CMK (cell line): ENCODE measurements at regions not wholly inside any gene's neighbourhood (a gene's known extent, or its start where the extent isn't known, plus 50 kb on each side); places are given as distances from the start of the nearest gene placed in this dataset.
"Not testable (repeated sequence)": the region's sequence is repeated elsewhere in the genome, so short reads cannot be mapped to it uniquely, and the experiment has no call there.

Experiments used
- DNase-seq: peaks from one replicate; pipeline ENCODE4 v3.0.0-alpha.2; 2010; ENCODE audit warnings: low read depth

GRCh38 chr4:132094017-132094416, 1055.1 kb upstream of the PCDH10 start:
- DNase-seq, result no peak

DNA sequence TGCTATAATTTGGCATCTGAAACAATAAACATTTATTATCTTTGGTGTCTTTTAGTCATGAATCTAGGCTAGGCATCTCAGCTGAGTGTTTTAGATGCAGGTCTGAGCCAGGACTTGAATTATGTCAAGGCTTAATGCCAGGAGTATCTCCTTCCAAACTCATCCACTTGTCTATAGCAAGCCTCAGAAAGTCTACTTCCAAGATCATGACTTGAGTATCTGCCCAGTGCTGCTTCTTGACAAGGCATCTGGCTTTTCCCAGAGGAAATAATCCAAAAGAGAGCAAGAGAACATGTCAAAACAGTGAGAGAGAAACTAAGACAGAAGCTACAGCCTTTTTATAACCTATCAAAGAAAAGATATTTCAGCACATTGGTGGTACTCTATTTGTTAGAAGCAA, 1052.1 kb upstream of the PCDH10 start:
- no peak for DNase-seq

GRCh38 chr4:132101526-132101925, 1047.6 kb upstream of the PCDH10 start:
- DNase-seq, result no peak

DNA sequence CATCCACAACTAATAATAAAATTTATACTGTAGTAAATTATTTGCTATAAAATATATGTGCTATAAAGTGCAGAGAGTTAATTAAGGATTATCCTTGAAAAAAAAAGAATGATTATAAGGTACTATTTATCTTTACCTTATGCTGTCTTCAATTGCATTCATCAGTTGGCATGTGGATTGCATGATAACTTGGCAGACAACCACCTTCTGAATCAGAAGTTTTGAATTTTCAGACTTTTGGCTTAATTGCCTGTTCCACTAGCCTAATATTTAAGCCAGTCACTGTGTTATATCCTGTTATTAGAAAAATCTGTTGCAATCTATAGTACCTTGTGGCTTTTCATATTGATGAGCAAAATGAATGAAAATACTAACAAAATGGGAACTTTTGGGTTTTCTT, 1040.3 kb upstream of the PCDH10 start:
- DNase-seq, result no peak

- no peak for DNase-seq
Measured at GRCh38 chr4:132114885-132115284, 1034.2 kb upstream of the PCDH10 start.

GRCh38 chr4:132122741-132123140, 1026.4 kb upstream of the PCDH10 start:
- DNase-seq, result not testable (repeated sequence)

DNA sequence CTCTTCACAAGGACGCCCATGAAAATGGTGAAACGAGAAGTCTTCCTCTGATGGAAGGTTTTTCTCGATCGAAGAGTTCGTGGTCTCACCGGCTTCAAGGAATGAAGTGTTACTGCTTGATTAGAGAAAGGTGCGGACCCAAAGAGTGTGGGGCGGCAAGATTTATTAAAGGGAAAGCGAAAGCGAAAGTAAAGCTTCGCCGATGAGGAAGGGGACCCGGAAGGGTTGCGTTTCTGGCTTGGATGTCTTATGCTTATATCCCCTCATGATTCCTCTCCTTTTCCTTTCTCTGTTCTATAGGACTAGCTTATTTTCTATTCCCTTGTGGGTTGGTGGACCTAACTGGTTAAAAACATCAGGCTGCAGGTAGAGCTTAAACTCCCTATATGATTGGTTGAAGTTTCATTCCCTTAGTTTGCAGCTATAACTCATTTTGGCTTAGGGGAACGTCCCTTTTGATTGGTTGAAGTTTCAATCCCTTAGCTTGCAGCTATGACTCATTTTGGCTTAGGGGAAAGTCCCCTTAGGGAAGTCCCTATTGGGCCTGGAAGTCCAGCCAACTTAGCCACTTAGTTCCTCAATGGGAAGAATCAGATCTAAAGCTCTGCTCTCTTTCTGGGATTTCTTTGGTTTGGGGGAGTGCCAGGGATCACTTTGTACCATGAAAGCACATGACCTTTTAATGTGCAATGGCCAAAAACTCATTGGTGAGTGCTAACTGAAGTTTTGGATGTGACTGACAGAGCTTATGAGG, 1025.0 kb upstream of the PCDH10 start:
- no peak for DNase-seq

DNA sequence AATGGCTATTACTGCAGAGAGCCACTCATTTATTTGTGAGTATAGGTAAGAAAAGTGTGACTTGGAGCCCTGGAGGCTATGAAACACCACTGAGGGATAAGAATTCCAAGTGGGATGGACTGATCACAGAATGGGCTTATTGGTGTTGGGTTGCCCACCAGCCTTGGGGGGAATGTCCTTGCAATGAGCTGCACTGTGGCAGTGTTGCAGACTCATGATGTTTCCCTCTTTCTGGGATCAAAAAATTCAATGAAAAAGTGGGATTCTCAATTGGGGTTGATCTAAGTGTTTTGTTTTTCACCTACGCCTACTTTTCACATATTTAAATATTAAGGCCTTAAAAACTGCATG, 1024.5 kb upstream of the PCDH10 start:
- no peak for DNase-seq

GRCh38 chr4:132125131-132125530, 1024.0 kb upstream of the PCDH10 start:
- no peak for DNase-seq

GRCh38 chr4:132132433-132132832, 1016.7 kb upstream of the PCDH10 start:
- DNase-seq, result no peak

DNA sequence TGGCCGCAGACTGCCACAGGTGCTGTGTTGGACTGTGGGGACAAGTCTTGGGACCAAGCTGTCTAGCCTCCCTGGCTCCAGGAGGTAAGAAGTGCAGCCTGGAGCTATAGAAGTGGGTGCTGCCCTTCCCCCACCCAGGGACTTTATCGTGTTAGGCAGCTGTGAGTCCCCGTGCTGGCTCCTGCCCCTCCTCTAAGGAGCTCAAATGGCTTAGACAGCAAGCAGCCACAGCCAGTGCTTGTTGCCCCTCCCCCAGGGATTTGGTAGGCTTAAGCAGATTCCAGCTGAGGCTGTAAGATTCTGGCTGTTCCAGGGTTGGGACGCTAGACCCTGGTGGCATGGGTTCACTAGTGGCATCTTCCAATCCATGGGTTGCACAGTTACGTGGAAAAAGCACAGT, 979.4 kb upstream of the PCDH10 start:
- DNase-seq, result no peak

DNA sequence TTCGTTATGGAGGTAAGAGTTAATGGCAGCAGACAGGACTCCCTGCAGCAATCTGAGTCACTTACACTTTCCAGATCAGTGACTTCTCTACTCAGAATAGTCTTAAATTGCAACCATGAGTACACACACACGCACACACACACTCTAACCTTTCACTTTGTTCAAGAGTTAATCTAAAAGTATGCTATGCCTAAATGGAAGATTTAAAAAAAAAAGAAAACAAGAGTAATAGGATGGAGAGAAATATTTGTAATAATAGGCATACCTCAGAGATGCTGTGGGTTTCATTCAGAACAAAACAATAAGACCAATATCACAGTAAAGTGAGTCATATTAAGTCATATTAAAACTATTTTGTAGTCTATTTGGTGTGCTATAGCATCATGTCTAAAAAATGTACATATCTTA, 969.1 kb upstream of the PCDH10 start:
- DNase-seq, result no peak

- DNase-seq, result no peak
Measured at GRCh38 chr4:132195176-132195575, 953.9 kb upstream of the PCDH10 start.

GRCh38 chr4:132203618-132204017, 945.5 kb upstream of the PCDH10 start:
- DNase-seq, result no peak

DNA sequence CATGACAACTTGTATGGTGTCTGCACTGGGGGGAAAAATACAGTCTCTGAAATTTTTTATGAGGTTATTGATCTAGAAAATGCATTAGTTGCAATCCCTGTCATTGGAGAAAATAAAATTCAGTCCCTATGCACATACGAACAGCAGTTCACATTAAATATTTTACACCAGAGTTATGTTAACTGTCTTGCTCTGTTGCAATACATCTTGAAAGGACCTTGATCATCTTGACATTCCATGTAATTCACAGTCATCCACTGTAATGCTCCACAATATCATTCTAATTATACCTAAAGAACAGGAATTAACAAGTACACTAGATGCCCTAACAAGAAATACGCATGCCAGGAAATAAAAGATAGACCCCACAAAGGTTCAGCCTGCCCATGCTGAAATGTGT, 934.6 kb upstream of the PCDH10 start:
- DNase-seq, result no peak

DNA sequence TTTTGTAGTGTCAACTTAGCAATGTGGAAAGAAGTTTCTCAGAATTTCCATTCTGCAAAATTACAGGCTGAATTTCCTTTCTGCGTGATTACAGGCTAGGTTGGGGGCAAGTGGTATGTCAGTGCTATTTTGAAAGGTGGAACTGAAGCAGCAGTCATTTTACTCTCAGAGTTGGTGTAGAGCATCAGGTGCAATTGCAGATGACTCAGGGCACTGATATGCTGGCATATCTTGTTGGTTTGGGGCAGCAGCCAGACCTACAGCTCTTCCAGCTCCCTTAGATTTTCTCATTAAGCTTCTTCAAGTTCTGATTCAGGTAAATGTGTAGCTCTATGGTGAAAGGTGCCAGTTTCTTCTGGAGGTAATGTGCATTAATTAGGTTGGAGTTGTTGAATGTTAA, 930.7 kb upstream of the PCDH10 start:
- DNase-seq, result no peak

DNA sequence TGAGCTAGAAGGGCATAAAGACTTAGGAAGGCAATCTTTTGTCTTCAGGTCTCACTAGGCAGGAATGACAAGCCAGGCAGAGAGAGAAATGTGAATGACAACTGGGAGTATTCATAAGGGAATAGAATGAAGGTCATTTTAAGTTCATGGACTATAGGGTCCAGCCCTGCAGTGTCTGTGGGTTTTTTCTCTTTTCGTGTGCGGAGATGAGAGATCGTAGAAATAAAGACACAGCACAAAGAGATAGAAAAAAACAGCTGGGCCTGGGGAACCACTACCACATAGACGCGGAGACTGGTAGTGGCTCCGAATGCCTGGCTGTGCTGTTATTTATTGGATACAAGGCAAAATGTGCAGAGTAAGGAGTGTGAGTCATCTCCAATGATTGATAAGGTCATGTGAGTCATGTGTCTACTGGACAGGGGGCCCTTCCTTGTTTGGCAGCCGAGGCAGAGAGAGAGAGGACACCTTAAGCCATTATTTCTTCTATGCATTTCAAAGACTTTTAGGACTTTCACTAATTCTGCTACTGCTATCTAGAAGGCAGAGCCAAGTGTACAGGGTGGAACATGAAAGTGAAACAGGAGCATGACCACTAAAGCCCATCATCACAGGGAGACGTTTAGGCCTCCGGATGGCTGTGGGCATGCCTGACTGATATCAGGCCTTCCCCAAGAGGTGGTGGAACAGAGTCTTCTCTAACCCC, 921.8 kb upstream of the PCDH10 start:
- DNase-seq, result no peak

DNA sequence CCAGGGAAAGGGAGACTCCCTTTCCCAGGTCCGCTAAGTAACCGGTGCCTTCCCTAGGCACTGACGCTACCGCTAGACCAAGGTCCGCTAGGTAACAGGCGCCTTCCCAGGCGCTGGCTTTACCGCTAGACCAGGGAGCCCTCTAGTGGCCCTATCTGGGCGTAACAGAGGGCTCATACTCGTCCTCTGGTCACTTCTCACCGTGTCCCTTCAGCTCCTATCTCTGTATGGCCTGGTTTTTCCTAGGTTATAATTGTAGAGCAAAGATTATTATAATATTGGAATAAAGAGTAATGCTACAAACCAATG, 921.3 kb upstream of the PCDH10 start:
- not testable (repeated sequence) for DNase-seq

GRCh38 chr4:132228676-132229075, 920.4 kb upstream of the PCDH10 start:
- DNase-seq, result no peak

- no peak for DNase-seq
Measured at GRCh38 chr4:132230025-132230424, 919.1 kb upstream of the PCDH10 start.

DNA sequence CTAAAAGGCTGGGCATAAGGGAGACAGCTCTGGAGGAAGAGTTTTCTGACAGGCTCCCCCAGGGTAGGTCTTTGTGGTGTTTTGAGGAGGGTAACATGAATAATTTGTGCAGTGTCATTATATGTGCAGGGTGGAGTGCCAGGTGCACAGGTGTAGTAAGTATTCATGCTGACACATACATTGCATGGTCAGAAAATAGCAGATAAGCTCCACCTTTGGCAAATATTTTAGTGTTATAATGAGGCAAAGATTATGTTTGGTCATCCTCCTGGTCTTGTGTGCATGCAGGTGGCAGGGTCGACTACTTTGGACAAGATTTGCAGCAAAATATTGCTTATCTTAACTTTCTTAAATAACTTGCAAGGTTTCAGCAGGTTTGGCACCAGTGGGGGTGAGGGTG, 910.4 kb upstream of the PCDH10 start:
- DNase-seq, result no peak

GRCh38 chr4:132240081-132240480, 909.0 kb upstream of the PCDH10 start:
- DNase-seq, result no peak

GRCh38 chr4:132245319-132245718, 903.8 kb upstream of the PCDH10 start:
- no peak for DNase-seq

- no peak for DNase-seq
Measured at GRCh38 chr4:132264176-132264575, 884.9 kb upstream of the PCDH10 start.
